MM.1S (cell line): ENCODE measurements at regions not wholly inside any gene's neighbourhood (a gene's known extent, or its start where the extent isn't known, plus 50 kb on each side); places are given as distances from the start of the nearest gene placed in this dataset.
"Not testable (repeated sequence)": the region's sequence is repeated elsewhere in the genome, so short reads cannot be mapped to it uniquely, and the experiment has no call there.

Experiments used
- DNase-seq: peaks from one replicate; pipeline ENCODE4 v3.0.0-alpha.2; 2015
- H2AFZ ChIP-seq: fragments of 300-600 bp; sonication (generic); 2 replicates; pipeline ENCODE4 v1.6.0; 2016; ENCODE audit warnings: antibody characterized with exemption, low read length
- H3F3A ChIP-seq: fragments of 300-600 bp; sonication (generic); 2 replicates; pipeline ENCODE4 v1.6.1; 2016; ENCODE audit warnings: mild to moderate bottlenecking, antibody characterized with exemption, low read length, moderate library complexity, mixed read lengths; ENCODE audit not compliant: insufficient read depth
- H3K27ac ChIP-seq: fragments of 300-600 bp; sonication (generic); 2 replicates; pipeline ENCODE4 v1.5.1; 2016; ENCODE audit warnings: mild to moderate bottlenecking, low read length
- H3K27me3 ChIP-seq: fragments of 300-600 bp; sonication (generic); replicated peaks from 2 replicates; pipeline ENCODE4 v1.6.0; 2016; ENCODE audit warnings: low read length; ENCODE audit not compliant: insufficient read depth
- H3K36me3 ChIP-seq: fragments of 300-600 bp; sonication (generic); replicated peaks from 2 replicates; pipeline ENCODE4 v1.6.1; 2016; ENCODE audit warnings: mild to moderate bottlenecking, low read length, mixed read lengths; ENCODE audit not compliant: insufficient read depth
- H3K4me1 ChIP-seq: fragments of 300-600 bp; sonication (generic); 2 replicates; pipeline ENCODE4 v1.6.1; 2016; ENCODE audit warnings: low read length, mixed read lengths
- H3K4me2 ChIP-seq: fragments of 300-600 bp; sonication (generic); 2 replicates; pipeline ENCODE4 v1.6.0; 2016; ENCODE audit warnings: low read depth, low read length
- H3K4me3 ChIP-seq: fragments of 300-600 bp; sonication (generic); 2 replicates; pipeline ENCODE4 v1.5.1; 2016; ENCODE audit warnings: low read length, mixed read lengths
- H3K79me2 ChIP-seq: fragments of 300-600 bp; sonication (generic); 2 replicates; pipeline ENCODE4 v1.6.1; 2016; ENCODE audit warnings: mixed run types, low read length, mixed read lengths
- H3K9ac ChIP-seq: fragments of 300-600 bp; sonication (generic); 2 replicates; pipeline ENCODE4 v1.6.1; 2016; ENCODE audit warnings: low read length, mixed read lengths
- H3K9me2 ChIP-seq: fragments of 300-600 bp; sonication (generic); replicated peaks from 2 replicates; pipeline ENCODE4 v1.6.1; 2016; ENCODE audit warnings: mild to moderate bottlenecking, low read length, mixed read lengths; ENCODE audit not compliant: insufficient read depth
- H3K9me3 ChIP-seq: fragments of 300-600 bp; sonication (generic); replicated peaks from 2 replicates; pipeline ENCODE4 v1.6.1; 2016; ENCODE audit warnings: mild to moderate bottlenecking, low read length, mixed read lengths; ENCODE audit not compliant: insufficient read depth
- H4K20me1 ChIP-seq: fragments of 300-600 bp; sonication (generic); 2 replicates; pipeline ENCODE4 v1.6.1; 2016; ENCODE audit warnings: mild to moderate bottlenecking, low read length, moderate library complexity, mixed read lengths; ENCODE audit not compliant: insufficient read depth
- EZH2 ChIP-seq: fragments of 300-600 bp; sonication (generic); optimal IDR thresholded peaks from 2 replicates; pipeline ENCODE3; 2017; ENCODE audit warnings: low read depth, mild to moderate bottlenecking, antibody characterized with exemption, low read length, mixed read lengths
- EZH2phosphoT487 ChIP-seq: fragments of 300-600 bp; sonication (generic); IDR thresholded peaks from 2 replicates; pipeline ENCODE4 v1.6.1; 2018; ENCODE audit warnings: antibody characterized with exemption, low read length
- TF ChIP-seq, protein P1 (sequence below): fragments of 300-600 bp; sonication (generic); IDR thresholded peaks from 2 replicates; pipeline ENCODE4 v1.5.1; 2016; ENCODE audit warnings: antibody characterized with exemption, low read length, mixed read lengths

DNA sequence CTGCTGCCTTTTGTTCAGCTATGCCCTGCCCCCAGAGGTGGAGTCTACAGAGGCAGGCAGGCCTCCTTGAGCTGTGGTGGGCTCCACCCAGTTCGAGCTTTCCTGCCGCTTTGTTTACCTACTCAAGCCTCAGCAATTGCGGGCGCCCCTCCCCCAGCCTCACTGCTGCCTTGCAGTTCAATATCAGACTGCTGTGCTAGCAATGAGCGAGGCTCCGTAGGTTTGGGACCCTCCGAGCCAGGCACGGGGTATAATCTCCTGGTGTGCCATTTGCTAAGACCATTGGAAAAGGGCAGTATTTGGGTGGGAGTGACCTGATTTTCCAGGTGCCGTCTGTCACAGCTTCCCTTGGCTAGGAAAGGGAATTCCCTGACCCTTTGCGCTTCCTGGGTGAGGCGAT lies 51.9 kb downstream of the DIPK2A start:
- not testable (repeated sequence) for H3K9me2 ChIP-seq, H3K4me3 ChIP-seq, H3K9ac ChIP-seq, H3K36me3 ChIP-seq, H4K20me1 ChIP-seq, H3K27me3 ChIP-seq, H2AFZ ChIP-seq, DNase-seq, H3K9me3 ChIP-seq, H3K4me2 ChIP-seq, H3K27ac ChIP-seq, H3K79me2 ChIP-seq, H3F3A ChIP-seq, H3K4me1 ChIP-seq

DNA sequence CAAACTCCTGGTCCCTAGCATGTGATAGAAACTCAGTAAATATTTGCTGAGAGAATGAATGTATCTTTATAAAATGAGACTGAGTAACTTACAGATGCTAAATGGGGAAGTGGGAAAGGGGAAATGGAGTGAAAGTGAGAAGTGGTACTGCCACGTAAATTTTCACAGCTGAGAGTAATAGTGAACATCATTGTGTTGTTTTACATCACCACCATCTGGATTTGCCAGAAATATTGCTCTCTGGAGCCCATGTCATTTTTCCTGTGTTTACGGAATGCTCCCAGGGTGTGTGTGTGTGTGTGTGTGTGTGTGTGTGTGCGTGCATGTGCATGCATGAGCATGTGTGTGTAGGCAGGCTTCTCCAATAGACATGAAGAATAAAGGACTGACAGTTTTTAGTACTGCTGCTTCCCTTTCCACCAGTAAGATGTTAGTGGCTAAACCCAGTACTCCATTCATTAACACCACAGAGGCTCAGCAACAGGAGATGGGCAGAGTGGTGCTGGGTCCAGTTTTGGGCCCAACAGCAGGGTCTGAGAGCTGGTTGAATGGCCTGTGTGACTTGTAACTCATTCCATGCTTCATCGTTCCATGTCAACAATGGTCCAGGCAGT lies 57.3 kb downstream of the DIPK2A start:
- Histone ChIP-seq H3K9ac (no peak overlapping the region), H3K27me3 (no peaks in the 10 kb centered on the region), H3K4me1 (no peaks in the 10 kb centered on the region), H4K20me1 (no peaks in the 10 kb centered on the region), H3F3A (no peaks in the 10 kb centered on the region), H3K27ac (no peak overlapping the region), H3K4me2 (no peak overlapping the region), H3K79me2 (no peaks in the 10 kb centered on the region), H3K9me2 (no peaks in the 10 kb centered on the region), H3K4me3 (no peak overlapping the region), H3K9me3 (no peaks in the 10 kb centered on the region), H2AFZ (no peak overlapping the region), H3K36me3 (no peaks in the 10 kb centered on the region)
- TF ChIP-seq, protein P1, sequence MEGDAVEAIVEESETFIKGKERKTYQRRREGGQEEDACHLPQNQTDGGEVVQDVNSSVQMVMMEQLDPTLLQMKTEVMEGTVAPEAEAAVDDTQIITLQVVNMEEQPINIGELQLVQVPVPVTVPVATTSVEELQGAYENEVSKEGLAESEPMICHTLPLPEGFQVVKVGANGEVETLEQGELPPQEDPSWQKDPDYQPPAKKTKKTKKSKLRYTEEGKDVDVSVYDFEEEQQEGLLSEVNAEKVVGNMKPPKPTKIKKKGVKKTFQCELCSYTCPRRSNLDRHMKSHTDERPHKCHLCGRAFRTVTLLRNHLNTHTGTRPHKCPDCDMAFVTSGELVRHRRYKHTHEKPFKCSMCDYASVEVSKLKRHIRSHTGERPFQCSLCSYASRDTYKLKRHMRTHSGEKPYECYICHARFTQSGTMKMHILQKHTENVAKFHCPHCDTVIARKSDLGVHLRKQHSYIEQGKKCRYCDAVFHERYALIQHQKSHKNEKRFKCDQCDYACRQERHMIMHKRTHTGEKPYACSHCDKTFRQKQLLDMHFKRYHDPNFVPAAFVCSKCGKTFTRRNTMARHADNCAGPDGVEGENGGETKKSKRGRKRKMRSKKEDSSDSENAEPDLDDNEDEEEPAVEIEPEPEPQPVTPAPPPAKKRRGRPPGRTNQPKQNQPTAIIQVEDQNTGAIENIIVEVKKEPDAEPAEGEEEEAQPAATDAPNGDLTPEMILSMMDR, result no peak
- TF ChIP-seq EZH2 (no peak), EZH2phosphoT487 (no peak)
- no peak for DNase-seq

DNA sequence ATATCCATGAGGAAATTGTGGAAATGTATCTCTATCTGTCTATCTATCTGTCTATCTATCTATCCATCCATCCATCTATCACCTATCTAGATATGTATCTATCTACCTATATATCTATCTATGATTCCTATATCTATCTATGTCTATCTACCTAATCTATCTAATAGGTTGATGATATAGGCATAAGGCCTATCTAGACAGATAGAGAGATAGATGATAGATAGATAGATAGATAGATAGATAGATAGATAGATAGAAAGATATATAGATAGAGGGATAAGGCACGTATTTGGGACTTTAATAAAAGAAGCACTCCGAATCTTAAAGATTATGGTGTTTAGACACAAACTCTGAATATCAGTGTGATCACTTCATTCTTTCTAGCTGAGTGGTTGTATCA lies 58.1 kb downstream of the DIPK2A start:
- Histone ChIP-seq H3K27ac (no peak overlapping the region), H3K4me3 (no peak overlapping the region), H2AFZ (no peak overlapping the region), H3K9ac (no peak overlapping the region), H3K4me1 (no peaks in the 10 kb centered on the region), H3K9me2 (no peaks in the 10 kb centered on the region), H3F3A (no peaks in the 10 kb centered on the region), H3K36me3 (no peaks in the 10 kb centered on the region), H4K20me1 (no peaks in the 10 kb centered on the region), H3K27me3 (no peaks in the 10 kb centered on the region), H3K79me2 (no peaks in the 10 kb centered on the region), H3K9me3 (no peaks in the 10 kb centered on the region), H3K4me2 (no peak overlapping the region)
- no peak for DNase-seq
- TF ChIP-seq EZH2phosphoT487 (no peak), EZH2 (no peak)
- TF ChIP-seq, protein P1, result no peak

DNA sequence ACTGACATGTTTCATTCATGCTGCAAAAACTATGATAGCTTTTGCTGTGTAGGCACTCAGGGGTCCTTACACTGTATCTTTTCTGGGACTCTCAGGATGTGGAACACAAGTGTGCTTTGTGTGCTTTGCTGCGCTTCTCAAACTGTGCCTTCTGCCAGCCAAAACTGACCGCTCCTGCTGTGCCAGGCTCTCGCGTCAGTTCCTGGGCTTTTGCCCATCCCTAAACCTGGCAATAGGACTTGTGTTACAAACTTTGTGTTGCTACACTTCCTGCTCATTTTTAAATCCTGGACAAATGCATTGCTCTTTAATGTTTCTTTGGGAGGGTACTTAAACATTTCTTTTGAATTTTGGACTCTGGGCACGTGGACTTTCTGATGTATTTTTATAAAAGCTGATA lies 60.3 kb downstream of the DIPK2A start:
- TF ChIP-seq, protein P1, result no peak
- no peak for TF ChIP-seq EZH2phosphoT487
- TF ChIP-seq EZH2, result no peak
- no peak overlapping the region for H3K4me2 ChIP-seq

More for the DNA sequence above, 60.3 kb downstream of the DIPK2A start:
- H3K36me3 ChIP-seq, result no peaks in the 10 kb centered on the region
- H3K9ac ChIP-seq, result no peak overlapping the region
- no peaks in the 10 kb centered on the region for H3K9me2 ChIP-seq
- H3K4me3 ChIP-seq, result no peak overlapping the region
- H3F3A ChIP-seq, result no peaks in the 10 kb centered on the region
- no peak for DNase-seq
- H3K27me3 ChIP-seq, result no peaks in the 10 kb centered on the region
- no peaks in the 10 kb centered on the region for H3K9me3 ChIP-seq
- H2AFZ ChIP-seq, result no peak overlapping the region
- H3K79me2 ChIP-seq, result no peaks in the 10 kb centered on the region
- H3K4me1 ChIP-seq, result no peaks in the 10 kb centered on the region
- no peak overlapping the region for H3K27ac ChIP-seq
- no peaks in the 10 kb centered on the region for H4K20me1 ChIP-seq
